CD4-positive, alpha-beta T cell treated with Interleukin-21 for 1 hour (primary cell): ENCODE measurements at regions not wholly inside any gene's neighbourhood (a gene's known extent, or its start where the extent isn't known, plus 50 kb on each side); places are given as distances from the start of the nearest gene placed in this dataset.

ENCODE experiments used
- DNase-seq: peaks from one replicate; pipeline ENCODE4 v3.0.0-alpha.2; 2020

DNA sequence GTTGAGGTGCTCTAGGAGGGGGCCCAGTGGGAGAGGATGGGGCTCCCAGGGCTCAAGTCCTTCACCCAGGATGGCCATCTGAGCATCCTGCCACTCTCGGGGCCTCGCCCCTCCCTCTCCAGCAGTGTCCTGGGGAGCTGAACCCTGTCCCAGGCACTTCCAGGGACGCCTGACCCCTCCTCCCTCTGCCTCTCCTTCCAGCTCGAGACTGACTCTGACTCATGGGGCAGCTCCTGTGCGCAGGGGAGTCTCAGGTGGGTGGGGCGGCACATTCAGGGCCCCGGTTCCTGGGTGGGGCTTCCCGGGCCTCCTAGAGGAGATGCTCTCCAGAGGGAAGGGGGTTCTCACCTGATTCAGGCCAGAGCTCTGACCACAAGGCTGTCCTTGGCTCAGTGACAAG, 77.1 kb upstream of the IGLL5 start:
- no peak for DNase-seq

DNA sequence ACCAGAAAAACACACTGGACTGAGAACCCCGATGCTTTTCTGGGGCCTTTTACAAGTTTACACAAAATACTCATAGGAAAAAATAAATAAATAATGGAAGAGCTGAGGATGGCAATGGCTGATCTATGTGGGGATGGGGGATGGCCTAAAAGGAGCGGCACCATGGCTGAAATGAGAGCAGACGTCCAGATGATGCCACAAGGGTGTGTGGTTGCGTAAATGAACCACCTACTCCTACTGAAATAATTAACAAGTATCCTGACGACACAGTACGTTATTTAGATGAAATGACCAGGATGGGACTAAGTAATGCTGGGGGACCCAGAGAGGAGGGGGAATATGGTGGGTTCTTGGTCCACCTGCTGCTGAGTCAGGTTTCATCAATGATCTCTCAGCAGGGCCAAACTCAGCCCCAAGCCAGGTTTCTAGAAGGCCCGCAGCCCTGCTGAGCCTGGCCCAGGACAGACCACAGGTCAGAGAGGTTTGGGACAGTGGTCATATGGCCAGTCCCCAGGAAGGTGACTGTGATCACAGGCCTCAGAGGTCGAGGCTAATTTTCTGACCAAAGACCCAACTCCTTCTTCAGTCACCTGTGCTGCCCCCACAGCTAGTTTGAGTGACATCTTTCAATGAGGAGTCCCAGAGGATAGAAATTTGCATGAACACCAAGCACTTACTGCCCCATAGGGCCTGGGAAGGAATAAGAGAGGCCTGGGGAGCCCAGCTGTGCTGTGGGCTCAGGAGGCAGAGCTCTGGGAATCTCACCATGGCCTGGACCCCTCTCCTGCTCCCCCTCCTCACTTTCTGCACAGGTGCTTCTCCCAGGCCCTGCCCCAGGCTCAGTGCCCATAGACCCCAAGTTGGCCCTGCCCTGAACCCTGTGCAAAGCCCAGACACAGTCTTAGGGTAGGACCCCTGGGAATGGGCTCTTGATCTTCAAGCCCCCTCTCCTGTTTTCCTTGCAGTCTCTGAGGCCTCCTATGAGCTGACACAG, 76.3 kb upstream of the IGLL5 start:
- DNase-seq = no peak

DNA sequence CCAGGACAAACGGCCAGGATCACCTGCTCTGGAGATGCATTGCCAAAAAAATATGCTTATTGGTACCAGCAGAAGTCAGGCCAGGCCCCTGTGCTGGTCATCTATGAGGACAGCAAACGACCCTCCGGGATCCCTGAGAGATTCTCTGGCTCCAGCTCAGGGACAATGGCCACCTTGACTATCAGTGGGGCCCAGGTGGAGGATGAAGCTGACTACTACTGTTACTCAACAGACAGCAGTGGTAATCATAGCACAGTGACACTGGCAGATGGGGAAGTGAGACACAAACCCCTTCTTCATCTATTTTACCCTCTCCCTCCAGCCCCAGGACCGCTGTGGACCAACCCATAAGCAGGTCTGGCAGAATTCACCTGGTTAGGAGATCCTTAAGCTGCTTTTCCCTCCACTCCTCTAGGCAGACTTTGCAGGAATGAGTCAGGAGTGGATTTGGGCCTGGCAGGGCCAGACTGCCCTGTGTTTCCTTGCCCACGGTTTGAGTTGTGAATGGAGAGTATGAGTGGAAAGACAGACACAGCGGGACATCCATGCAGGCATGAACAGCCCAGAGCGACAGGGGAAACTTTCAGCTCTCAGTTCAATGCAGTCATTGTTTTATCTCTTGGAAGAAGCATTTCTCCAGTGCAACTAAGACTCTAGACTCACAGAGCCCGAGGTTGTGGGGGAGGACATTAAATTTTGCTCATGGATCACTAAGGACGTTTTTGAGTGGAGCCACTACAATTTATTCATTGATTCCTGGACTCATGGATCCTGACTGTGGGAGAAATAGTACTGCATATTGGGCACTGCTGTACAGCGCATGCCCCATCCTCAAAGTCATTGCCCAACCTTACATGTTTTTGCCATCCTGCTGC, 75.3 kb upstream of the IGLL5 start:
- DNase-seq = no peak

GRCh38 chr22:22813126-22814075, 74.2 kb upstream of the IGLL5 start:
- no peak for DNase-seq

DNA sequence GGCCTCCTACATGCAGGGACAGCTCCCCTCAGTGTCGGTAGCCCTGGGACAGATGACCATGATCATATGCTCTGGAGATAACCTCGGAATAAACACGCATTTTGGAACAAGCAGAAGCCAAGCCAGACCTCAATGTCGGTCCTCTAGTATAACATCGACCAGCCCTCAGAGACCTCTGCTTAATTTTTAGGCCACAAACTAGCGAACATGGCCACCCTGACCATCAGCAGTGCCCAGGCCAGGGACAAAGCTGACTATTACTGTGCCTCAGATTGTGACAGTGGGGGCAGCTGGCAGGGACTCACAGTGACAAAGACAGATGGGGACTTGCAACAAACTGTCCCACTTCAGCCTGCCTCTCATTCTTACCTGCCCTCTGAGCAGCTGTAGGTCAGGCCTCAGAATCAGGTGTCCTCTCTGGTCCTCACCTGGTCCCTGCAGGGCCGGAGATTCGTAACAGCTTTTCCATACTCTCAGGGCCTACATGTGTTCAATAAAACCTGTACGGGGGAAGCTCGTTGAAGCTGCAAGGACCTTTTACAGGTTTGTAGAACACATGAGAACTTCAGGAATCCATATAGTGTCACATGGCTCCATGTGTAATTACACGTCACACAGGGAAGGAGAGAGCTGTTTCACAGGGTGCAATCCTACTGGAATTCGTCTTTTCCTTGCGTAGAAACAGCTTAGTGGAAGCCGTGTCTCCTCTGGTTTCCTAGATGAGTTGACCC, 72.8 kb upstream of the IGLL5 start:
- no peak for DNase-seq

DNA sequence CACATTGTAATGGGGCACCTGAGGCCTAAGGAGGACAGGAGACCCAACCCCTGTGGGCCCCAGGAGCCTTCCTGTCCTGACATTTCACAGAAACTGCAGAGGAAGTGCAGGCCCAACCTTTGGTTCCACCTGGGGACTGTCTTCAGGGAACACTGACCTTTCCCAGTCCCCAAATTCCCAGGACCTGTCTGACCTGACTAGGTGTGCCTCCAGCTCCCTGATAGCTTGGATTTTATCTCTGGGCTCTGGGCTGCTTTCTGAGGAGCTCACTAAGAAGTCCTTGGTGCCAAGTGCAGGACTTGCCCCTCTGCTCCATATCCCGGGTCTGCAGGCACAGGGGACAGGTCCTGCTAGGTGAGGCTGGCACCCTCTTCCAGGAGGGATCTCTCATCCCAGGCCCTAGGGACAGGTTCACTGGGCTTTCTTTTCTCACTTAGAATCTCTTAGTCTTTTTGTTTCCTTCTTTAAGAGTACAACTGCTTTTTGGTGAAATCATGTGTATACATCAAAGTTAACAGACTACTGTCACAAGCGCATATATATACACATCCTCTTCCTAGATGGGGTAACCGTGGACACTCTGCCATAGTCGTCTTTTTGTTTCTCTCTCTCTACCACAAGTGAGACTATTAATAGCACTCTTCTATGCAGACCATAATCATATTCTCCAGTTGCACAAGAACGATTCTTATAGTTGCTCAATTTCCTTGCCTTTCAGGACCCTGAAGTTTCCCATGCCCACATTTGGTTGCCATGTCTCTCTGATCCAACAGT, 72.0 kb upstream of the IGLL5 start:
- DNase-seq = peak; percentile 17

DNA sequence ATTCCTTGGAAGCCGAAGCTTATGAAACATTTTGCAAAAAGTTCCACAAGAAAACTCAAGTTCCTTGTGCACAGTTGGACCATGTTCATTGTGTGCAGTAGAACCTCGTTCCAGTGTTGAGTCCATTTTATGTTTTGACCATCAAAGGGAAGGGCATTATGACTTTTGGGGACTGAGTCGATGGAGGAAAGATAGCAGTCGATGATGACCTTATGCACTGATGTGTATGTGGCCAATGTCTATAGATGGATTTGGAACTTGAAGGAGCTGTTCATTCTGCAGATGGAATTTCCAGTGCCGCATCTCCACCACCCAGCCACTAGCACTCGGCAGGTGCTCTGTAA, 71.5 kb upstream of the IGLL5 start:
- no peak for DNase-seq

GRCh38 chr22:22816766-22817410, 70.7 kb upstream of the IGLL5 start:
- no peak for DNase-seq

GRCh38 chr22:22817468-22818201, 70.0 kb upstream of the IGLL5 start:
- no peak for DNase-seq

GRCh38 chr22:22818202-22818538, 69.4 kb upstream of the IGLL5 start:
- no peak for DNase-seq

DNA sequence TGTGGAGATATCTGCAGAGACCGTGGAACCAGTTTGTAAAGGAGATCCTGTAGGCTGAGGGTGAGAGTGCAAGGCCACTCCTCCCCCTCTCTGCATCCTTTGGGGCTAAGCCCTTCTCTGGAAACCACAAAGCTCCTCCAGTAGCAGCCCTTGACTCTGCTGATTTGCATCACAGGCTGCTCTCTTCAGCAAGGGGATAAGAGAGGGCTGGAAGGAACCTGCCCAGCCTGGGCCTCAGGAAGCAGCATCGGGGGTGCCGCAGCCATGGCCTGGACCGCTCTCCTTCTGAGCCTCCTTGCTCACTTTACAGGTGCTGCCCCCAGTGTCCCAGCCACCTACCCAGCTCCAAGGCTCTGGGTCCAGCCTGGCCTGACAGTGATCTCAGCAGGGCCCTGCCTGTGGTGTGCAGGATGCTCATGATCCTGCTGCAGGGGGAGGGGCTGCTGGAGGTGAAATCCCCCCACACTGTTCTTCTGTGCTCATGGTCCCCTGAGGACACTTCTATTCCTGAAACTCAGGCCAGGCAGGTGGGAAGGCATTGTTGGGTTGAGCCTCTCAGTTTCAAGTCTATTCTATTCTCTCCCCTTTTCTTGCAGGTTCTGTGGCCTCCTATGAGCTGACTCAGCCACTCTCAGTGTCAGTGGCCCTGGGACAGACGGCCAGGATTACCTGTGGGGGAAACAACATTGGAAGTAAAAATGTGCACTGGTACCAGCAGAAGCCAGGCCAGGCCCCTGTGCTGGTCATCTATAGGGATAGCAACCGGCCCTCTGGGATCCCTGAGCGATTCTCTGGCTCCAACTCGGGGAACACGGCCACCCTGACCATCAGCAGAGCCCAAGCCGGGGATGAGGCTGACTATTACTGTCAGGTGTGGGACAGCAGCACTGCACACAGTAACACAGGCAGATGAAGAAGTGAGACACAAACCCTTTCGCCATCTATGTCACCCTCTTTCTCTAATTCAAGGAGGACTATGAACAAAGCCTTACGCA, 68.5 kb upstream of the IGLL5 start:
- peak; percentile 53 for DNase-seq

- DNase-seq = no peak
These were observed 67.5 kb upstream of the IGLL5 start for GRCh38 chr22:22820076-22820475.

DNA sequence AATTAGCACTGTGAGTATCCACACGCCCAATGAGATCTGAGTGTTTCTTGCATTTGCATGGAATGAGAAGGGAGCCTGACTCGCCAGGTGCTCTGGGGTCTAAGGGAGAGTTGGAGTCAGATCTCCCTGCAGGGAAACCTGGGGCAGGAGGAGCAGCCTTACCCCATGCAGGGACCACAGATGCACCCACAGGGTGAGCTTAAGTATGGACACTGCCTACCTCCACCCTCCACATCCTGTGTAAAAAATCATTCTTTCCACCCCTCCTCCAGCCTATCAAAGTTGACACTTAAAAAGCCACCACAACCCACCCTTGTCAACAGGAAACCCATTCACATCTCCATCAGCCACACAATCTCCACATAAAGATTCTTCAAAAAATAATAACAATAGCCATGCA, 67.0 kb upstream of the IGLL5 start:
- DNase-seq = peak; percentile 67

DNA sequence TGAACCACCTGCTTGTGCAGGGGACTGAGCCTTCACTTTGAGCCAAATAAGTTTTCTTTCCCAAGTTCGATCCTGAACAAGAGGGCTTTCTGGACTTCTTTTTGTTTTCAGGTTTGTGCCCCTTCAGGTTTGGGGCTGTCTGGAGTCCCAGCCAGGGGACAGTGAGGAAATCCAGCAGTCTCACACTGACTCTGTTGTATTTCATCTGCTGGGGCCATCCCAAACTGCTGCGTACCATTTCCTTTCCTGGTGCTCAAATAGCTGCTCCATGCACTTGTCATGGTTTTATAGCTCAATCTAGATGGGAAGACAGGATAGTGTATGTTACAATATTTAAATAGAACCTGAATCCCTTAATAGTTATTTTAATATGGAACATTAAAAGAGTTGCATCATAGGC, 66.3 kb upstream of the IGLL5 start:
- no peak for DNase-seq

DNA sequence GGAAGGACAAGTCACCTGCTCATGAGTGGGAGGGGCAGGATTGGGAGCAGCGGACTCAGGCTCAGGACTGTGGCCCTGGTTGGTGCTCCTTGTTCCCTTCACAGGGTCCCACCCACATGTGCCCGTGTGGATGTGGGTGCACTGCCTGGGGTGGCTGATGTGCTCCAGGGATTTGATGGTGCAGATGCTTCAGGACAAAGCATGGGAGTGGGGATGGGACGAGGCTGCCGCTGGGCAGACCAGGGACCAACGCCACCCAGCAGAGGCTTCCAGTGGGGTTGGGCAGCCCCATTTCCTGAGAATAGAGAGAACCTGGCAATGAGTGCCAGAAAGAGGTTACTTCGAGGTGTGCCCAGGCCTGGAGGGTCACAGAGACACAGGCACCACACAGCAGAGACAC, 65.5 kb upstream of the IGLL5 start:
- DNase-seq = no peak

- DNase-seq = peak; percentile 29
These were observed 65.1 kb upstream of the IGLL5 start for GRCh38 chr22:22822553-22822952.

DNA sequence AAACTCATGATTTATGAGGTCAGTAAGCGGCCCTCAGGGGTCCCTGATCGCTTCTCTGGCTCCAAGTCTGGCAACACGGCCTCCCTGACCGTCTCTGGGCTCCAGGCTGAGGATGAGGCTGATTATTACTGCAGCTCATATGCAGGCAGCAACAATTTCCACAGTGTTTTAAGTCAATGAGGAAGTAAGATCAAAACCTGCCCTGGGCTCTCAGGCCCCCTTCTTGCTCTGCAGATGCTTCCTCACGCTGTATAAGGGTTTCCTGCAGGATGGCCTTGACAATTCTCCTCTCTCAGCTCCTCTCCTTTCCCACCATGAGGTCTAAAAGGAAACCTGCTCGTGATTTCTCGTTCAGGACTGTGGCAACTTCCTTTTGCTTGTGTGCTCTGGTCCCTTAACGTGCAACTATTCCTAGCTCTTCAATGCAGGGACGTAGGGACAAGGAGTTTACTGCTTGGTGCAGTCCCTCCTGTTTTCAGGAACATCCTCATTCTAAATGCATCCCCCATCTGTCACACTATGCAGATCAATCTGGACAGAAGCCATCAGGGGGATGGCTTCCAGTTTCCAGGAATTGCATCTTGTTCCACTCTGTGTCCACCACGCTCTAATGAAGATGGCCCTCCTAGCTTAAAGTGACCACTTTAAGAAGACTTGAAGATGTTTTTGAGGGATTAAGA, 64.3 kb upstream of the IGLL5 start:
- no peak for DNase-seq
